UCSD-AML1 (cell line): ENCODE measurements at regions not wholly inside any gene's neighbourhood (a gene's known extent, or its start where the extent isn't known, plus 50 kb on each side); places are given as distances from the start of the nearest gene placed in this dataset.

Experiments
- DNase-seq: peaks from one replicate; lab custom pipeline; 2025; ENCODE audit not compliant: unreplicated experiment; lab: John Stamatoyannopoulos, UW

DNA sequence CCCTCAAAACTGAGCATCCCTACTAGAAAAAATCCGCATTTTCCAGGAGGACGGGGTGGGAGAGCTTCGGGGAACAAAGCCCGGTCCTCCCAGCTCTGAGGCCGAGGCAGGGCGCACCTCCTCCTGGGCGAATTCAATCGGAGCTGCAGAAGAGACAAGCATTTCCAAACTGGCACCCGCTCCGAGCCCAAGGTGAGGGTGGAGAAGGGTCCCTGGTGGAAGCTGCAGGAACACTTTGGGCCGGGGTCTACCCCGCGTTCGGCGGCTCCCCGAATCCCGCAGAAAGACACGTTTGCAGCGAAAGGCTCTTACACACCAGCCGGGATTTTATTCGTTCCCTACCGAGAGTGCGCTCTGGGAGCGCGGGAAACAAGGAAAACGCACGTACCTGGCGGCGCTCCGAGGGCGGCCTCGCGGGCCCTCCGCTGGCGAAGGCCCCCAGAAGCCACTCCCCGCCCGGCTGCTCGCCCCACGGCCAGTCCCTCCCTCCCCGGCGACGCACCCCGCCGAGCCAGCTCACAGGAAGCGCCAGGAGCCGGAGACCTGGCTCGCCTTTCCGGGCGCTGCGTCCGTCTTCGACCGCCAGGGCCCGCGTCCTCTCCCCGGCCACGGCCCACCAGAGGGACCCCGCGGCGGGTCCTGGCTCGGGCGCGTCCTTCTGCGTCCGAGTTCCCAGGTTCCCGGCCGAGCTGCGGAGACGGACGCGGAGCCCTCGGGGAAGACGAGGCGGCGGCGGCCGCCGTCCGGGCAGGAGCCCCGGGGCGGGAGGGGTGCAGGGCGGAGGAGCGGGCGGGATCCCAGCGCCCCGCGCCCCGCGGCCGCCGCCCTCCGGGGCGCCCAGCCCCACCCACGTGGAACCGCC, 49.8 kb upstream of the BAHCC1 start:
- peak; percentile 80 for DNase-seq
